ENCODE measurements at regions not wholly inside any gene's neighbourhood (a gene's known extent, or its start where the extent isn't known, plus 50 kb on each side); places are given as distances from the start of the nearest gene placed in this dataset.

DNA sequence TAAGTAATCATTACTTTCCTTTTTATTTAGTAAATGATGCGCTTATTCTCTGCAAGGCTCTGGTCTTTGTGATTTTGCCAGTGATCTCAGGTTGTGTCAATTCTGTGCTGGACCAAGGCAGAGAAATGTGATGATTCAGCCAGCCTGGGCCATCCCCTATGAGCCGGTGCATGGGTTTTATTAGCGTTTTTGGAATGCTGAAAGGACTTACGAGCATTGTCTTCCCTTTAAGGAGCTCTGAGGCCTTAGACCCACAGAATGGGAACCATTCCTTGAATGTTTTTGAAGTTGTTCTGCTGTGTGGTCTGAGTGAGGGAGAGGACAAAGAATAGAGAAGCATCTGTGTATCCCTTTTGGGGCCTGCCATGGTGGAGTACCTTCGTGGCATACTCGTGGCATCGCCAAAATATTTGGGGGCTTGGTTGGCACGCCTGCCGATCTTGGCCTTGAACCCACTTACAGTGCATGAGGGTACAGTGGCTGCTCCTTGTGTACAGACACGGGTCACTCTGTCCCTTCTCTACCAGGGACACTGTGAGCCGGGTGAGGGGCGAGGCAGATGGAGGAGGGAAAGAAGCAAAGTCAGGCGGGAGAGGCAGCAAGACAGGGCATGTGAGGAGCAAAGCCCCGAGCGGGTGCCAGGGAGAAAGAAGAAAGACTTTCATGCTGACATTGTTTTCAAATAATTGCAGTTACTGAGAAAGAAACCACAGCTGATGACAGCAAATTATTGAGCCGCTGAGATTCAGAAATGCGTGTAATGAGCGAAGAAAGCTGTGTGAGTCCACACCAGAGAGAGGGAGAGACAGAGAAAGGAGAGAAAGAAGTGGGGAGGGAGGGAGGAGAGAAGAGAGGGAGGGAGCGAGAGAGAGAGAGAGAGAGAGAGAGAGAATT lies 269.4 kb upstream of the RGMA start:
- TF ChIP-seq GABPA (IDR thresholded peaks at IDR 0.05; ENCODE audit: low read depth) (no peak), SPI1 (IDR thresholded peaks at IDR 0.05; ENCODE audit: borderline replicate concordance, low read depth) (no peak), POLR2AphosphoS5 (IDR thresholded peaks at IDR 0.05; ENCODE audit: low read depth) (no peak)
- TF ChIP-seq, protein P1, sequence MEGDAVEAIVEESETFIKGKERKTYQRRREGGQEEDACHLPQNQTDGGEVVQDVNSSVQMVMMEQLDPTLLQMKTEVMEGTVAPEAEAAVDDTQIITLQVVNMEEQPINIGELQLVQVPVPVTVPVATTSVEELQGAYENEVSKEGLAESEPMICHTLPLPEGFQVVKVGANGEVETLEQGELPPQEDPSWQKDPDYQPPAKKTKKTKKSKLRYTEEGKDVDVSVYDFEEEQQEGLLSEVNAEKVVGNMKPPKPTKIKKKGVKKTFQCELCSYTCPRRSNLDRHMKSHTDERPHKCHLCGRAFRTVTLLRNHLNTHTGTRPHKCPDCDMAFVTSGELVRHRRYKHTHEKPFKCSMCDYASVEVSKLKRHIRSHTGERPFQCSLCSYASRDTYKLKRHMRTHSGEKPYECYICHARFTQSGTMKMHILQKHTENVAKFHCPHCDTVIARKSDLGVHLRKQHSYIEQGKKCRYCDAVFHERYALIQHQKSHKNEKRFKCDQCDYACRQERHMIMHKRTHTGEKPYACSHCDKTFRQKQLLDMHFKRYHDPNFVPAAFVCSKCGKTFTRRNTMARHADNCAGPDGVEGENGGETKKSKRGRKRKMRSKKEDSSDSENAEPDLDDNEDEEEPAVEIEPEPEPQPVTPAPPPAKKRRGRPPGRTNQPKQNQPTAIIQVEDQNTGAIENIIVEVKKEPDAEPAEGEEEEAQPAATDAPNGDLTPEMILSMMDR (IDR thresholded peaks at IDR 0.05; ENCODE audit: insufficient read depth, low read length) = no peak
- TF ChIP-seq, protein P2, sequence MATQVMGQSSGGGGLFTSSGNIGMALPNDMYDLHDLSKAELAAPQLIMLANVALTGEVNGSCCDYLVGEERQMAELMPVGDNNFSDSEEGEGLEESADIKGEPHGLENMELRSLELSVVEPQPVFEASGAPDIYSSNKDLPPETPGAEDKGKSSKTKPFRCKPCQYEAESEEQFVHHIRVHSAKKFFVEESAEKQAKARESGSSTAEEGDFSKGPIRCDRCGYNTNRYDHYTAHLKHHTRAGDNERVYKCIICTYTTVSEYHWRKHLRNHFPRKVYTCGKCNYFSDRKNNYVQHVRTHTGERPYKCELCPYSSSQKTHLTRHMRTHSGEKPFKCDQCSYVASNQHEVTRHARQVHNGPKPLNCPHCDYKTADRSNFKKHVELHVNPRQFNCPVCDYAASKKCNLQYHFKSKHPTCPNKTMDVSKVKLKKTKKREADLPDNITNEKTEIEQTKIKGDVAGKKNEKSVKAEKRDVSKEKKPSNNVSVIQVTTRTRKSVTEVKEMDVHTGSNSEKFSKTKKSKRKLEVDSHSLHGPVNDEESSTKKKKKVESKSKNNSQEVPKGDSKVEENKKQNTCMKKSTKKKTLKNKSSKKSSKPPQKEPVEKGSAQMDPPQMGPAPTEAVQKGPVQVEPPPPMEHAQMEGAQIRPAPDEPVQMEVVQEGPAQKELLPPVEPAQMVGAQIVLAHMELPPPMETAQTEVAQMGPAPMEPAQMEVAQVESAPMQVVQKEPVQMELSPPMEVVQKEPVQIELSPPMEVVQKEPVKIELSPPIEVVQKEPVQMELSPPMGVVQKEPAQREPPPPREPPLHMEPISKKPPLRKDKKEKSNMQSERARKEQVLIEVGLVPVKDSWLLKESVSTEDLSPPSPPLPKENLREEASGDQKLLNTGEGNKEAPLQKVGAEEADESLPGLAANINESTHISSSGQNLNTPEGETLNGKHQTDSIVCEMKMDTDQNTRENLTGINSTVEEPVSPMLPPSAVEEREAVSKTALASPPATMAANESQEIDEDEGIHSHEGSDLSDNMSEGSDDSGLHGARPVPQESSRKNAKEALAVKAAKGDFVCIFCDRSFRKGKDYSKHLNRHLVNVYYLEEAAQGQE (IDR thresholded peaks at IDR 0.05; ENCODE audit: insufficient replicate concordance, low read depth) = no peak
- no peak for DNase-seq (ENCODE audit: low read depth in 1 of 2, low spot score in 1 of 2)
- Histone ChIP-seq H3K4me3 (replicated peaks; ENCODE audit: insufficient read depth, low read length) (no peak overlapping the region), H3K27me3 (ENCODE audit: insufficient read depth, poor library complexity, severe bottlenecking) (no peaks in the 10 kb centered on the region), H3K27ac (replicated peaks) (no peak overlapping the region)

DNA sequence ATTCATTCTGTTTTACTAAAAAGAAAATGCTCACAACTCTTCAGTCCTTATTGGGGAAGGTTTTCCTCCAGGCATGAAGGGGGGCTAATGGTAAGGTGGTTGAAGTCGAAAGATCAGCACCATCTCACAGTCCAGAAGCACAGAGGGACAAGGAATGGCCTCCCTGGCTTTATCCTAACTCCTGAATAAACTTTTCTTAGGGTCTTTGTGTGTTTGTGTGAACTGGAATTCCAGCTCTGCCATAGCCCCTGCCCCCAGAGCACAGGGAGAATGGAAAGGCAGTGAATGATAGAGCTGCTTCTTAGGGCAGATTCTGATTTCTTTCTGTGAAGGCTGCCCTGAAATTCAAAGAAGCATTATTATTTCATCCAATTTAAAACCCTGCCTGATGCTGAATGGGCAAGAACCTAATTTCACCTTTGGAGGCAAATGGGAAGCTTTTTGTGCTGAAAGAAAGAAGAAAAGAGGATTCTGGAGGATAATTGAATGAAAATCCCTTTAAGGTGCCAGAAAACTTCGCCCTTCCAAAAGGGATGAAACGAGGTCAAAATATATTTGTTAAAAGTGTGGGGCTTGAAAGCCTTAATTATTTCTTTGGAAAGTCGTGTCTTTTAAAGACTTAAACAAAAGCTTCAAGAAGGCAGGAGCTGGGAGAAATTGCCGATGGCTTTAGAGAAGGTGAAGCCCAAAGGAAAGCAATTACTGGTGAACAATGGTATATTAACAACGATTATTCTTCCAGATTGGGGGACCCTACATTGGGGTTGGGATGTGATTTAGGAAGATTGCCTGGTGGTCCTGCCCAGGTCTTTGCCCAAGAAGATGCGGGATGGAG lies 259.9 kb upstream of the RGMA start:
- no peak overlapping the region for H3K27ac ChIP-seq (replicated peaks)
- H3K27me3 ChIP-seq (ENCODE audit: insufficient read depth, poor library complexity, severe bottlenecking) = no peaks in the 10 kb centered on the region
- TF ChIP-seq GABPA (IDR thresholded peaks at IDR 0.05; ENCODE audit: low read depth) (no peak), SPI1 (IDR thresholded peaks at IDR 0.05; ENCODE audit: borderline replicate concordance, low read depth) (no peak), POLR2AphosphoS5 (IDR thresholded peaks at IDR 0.05; ENCODE audit: low read depth) (no peak)
- TF ChIP-seq, protein P1 (IDR thresholded peaks at IDR 0.05; ENCODE audit: insufficient read depth, low read length) = no peak
- TF ChIP-seq, protein P2 (IDR thresholded peaks at IDR 0.05; ENCODE audit: insufficient replicate concordance, low read depth) = no peak
- H3K4me3 ChIP-seq (replicated peaks; ENCODE audit: insufficient read depth, low read length) = no peak overlapping the region
- DNase-seq (ENCODE audit: low read depth in 1 of 2, low spot score in 1 of 2) = no peak

DNA sequence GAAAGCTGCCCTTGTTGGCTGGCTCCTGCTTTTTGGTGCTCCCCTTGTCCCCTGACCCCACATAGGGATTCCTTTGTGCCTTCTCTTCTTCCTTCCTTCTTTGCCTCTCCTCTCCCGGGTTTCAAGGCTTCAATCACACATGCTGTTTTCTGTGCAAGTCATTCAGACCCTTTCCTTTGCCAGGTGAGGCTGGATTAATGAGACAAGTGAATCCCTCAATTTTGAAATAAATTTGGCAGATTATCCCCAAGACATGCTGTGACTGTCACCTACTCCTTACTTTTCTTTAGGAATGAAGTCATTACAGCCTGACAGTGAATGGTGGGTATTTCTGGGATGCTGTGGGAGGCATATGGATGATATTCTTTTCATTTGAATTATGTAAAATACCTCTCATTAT lies 259.0 kb upstream of the RGMA start:
- TF ChIP-seq GABPA (IDR thresholded peaks at IDR 0.05; ENCODE audit: low read depth) = no peak
- TF ChIP-seq, protein P2 (IDR thresholded peaks at IDR 0.05; ENCODE audit: insufficient replicate concordance, low read depth) = no peak
- TF ChIP-seq, protein P1 (IDR thresholded peaks at IDR 0.05; ENCODE audit: insufficient read depth, low read length) = no peak
- DNase-seq (ENCODE audit: low read depth in 1 of 2, low spot score in 1 of 2) = no peak
- H3K27ac ChIP-seq (replicated peaks) = no peak overlapping the region
- H3K27me3 ChIP-seq (ENCODE audit: insufficient read depth, poor library complexity, severe bottlenecking) = no peaks in the 10 kb centered on the region
- H3K4me3 ChIP-seq (replicated peaks; ENCODE audit: insufficient read depth, low read length) = no peak overlapping the region

All from HL-60 (cell line).